Colonic mucosa (tissue), 4 donors: ENCODE measurements at regions not wholly inside any gene's neighbourhood (a gene's known extent, or its start where the extent isn't known, plus 50 kb on each side); places are given as distances from the start of the nearest gene placed in this dataset.

ENCODE experiments used
- DNase-seq: peaks from one replicate; pipeline ENCODE4 v3.0.0-alpha.2; 2020
- H3K27ac ChIP-seq: fragments of 200-600 bp; one replicate; pipeline ENCODE4 v1.8.0; 2021
- H3K27me3 ChIP-seq: fragments of 200-600 bp; one replicate; pipeline ENCODE4 v1.8.0; 2021
- H3K36me3 ChIP-seq: fragments of 200-600 bp; one replicate; pipeline ENCODE4 v1.8.0; 2021
- H3K4me1 ChIP-seq: fragments of 200-600 bp; one replicate; pipeline ENCODE4 v1.8.0; 2021; ENCODE audit warnings: mild to moderate bottlenecking
- H3K4me3 ChIP-seq: fragments of 200-600 bp; one replicate; pipeline ENCODE4 v1.8.0; 2021
- H3K9ac ChIP-seq, 2 donors: one replicate each; pipeline ENCODE4 v1.7.0; 2013; ENCODE audit warnings: control low read depth in 2 of 2, low read depth in 2 of 2, low read length in 2 of 2
- H3K9me3 ChIP-seq: fragments of 200-600 bp; one replicate; pipeline ENCODE4 v1.8.0; 2021
- intact Hi-C: fragments of 100-400 bp; cut with DNase I; formaldehyde crosslinking; loops from one replicate; pipeline ENCODE4 v1.14.1; 2022
- TF ChIP-seq, protein P1 (sequence below): fragments of 200-600 bp; IDR thresholded peaks from one replicate; pipeline ENCODE4 v1.8.0; 2022; ENCODE audit warnings: antibody characterized with exemption, mild to moderate bottlenecking
- donor health status: healthy.
- donor health status: DM: no; HTN: no; CAD: no.
- donor health status: DM: no; HTN: no; CAD: no.

DNA sequence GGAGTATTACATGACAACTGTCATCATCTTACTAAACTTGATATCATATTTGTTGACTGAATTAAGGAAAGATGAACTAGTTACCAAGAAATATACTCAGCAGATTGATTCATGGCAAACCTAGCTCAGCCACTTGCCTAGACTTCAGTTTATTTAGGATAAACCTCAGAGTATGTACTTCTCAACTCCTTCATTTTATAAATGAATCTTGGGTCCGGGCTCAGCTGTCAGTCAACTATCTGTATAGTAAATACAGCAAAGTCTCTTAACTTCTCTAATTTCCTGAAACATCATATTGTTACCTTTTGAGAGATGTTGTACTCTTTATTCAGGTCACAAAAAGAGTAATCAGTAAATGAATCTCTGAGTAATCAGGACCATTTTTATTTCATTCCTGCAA is 211.0 kb upstream of the KLF14 start:
- H3K9ac ChIP-seq = no peak overlapping the region
- TF ChIP-seq, protein P1, sequence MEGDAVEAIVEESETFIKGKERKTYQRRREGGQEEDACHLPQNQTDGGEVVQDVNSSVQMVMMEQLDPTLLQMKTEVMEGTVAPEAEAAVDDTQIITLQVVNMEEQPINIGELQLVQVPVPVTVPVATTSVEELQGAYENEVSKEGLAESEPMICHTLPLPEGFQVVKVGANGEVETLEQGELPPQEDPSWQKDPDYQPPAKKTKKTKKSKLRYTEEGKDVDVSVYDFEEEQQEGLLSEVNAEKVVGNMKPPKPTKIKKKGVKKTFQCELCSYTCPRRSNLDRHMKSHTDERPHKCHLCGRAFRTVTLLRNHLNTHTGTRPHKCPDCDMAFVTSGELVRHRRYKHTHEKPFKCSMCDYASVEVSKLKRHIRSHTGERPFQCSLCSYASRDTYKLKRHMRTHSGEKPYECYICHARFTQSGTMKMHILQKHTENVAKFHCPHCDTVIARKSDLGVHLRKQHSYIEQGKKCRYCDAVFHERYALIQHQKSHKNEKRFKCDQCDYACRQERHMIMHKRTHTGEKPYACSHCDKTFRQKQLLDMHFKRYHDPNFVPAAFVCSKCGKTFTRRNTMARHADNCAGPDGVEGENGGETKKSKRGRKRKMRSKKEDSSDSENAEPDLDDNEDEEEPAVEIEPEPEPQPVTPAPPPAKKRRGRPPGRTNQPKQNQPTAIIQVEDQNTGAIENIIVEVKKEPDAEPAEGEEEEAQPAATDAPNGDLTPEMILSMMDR = no peak
- no peak overlapping the region for H3K4me3 ChIP-seq
- no peaks in the 10 kb centered on the region for H3K27me3 ChIP-seq
- peak overlapping the region; percentile 24 for H3K27ac ChIP-seq
- peaks cover 5% of the 10 kb centered on the region for H3K4me1 ChIP-seq
- DNase-seq = no peak
- intact Hi-C loops = loop anchor here (5.0 kb wide), 1 partner anchor 43 kb away; no protein-coding TSS in a partner anchor
- H3K9me3 ChIP-seq = no peaks in the 10 kb centered on the region
- H3K36me3 ChIP-seq = no peaks in the 10 kb centered on the region

DNA sequence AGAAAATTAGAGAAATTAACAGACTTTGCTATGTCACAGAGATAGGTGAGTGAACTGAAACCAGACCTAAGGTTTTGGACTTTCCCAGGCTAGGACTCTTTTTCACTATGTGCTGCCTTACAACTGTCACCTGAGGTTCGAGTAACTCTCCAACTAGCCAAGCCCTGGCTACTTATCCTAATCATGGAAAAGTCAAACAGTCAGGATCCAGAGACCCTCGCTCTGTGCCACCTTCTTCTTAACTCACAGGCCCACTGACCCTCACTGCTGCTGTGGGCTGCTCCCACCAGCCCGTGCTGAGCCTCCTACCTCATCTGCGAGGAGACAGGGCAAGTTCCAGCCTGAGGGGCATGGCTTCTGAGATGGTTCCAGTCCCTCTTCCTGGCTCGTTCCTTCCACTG is 211.4 kb upstream of the KLF14 start:
- Histone ChIP-seq H3K27me3 (no peaks in the 10 kb centered on the region), H3K4me3 (no peak overlapping the region), H3K36me3 (no peaks in the 10 kb centered on the region), H3K27ac (peak overlapping the region; percentile 24), H3K4me1 (peaks cover 5% of the 10 kb centered on the region), H3K9me3 (no peaks in the 10 kb centered on the region), H3K9ac (no peak overlapping the region)
- intact Hi-C loops = no loop called here
- no peak for DNase-seq
- TF ChIP-seq, protein P1 = no peak

DNA sequence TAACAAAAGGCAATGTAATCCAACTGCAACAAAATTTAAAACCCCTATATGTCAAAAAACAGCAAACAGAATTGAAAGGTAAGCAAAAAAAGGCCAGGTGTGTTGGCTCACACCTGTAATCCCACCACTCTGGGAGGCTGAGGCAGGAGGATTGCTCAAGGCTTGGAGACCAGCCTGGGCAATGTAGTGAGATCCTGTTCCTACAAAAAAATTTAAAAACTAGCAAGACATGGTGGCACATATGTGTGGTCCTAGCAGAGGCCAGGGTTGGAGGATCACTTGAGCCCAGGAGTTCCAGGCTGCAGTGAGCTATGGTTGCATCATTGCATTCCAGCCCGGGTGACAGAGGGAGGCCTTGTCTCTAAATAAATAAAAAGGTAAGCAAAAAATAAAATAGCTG is 212.1 kb upstream of the KLF14 start:
- TF ChIP-seq, protein P1 = no peak
- intact Hi-C loops = no loop called here
- Histone ChIP-seq H3K27ac (no peak overlapping the region), H3K9me3 (no peaks in the 10 kb centered on the region), H3K27me3 (no peaks in the 10 kb centered on the region), H3K9ac (no peak overlapping the region), H3K4me1 (peaks cover 5% of the 10 kb centered on the region), H3K4me3 (no peak overlapping the region), H3K36me3 (no peaks in the 10 kb centered on the region)
- no peak for DNase-seq

GRCh38 chr7:130947792-130948580 is 214.0 kb upstream of the KLF14 start:
- Histone ChIP-seq H3K27me3 (no peaks in the 10 kb centered on the region), H3K9me3 (no peaks in the 10 kb centered on the region), H3K9ac (no peak overlapping the region), H3K27ac (no peak overlapping the region), H3K4me1 (no peaks in the 10 kb centered on the region), H3K36me3 (no peaks in the 10 kb centered on the region), H3K4me3 (no peak overlapping the region)
- intact Hi-C loops = no loop called here
- no peak for DNase-seq
- TF ChIP-seq, protein P1 = no peak

- intact Hi-C loops = no loop called here
- TF ChIP-seq, protein P1 = no peak
- no peak overlapping the region for H3K9ac ChIP-seq
- no peaks in the 10 kb centered on the region for H3K36me3 ChIP-seq
- no peaks in the 10 kb centered on the region for H3K9me3 ChIP-seq
- DNase-seq = no peak
- no peak overlapping the region for H3K27ac ChIP-seq
- no peaks in the 10 kb centered on the region for H3K4me1 ChIP-seq
- no peak overlapping the region for H3K4me3 ChIP-seq
- H3K27me3 ChIP-seq = no peaks in the 10 kb centered on the region
Observed at GRCh38 chr7:130948822-130949221, 214.8 kb upstream of the KLF14 start.
